Hepatocyte (in vitro differentiated cells): ENCODE measurements at regions not wholly inside any gene's neighbourhood (a gene's known extent, or its start where the extent isn't known, plus 50 kb on each side); places are given as distances from the start of the nearest gene placed in this dataset.
"Not testable (repeated sequence)": the region's sequence is repeated elsewhere in the genome, so short reads cannot be mapped to it uniquely, and the experiment has no call there.

Experiments used
- CTCF ChIP-seq: fragments of 200-600 bp; sonication (generic); IDR thresholded peaks from 2 replicates; pipeline ENCODE4 v1.5.1; 2016; ENCODE audit warnings: antibody characterized with exemption, mild to moderate bottlenecking; ENCODE audit not compliant: poor library complexity
- EZH2 ChIP-seq: fragments of 200-600 bp; sonication (generic); IDR thresholded peaks from 2 replicates; pipeline ENCODE4 v1.6.1; 2016; ENCODE audit warnings: antibody characterized with exemption, mild to moderate bottlenecking, borderline replicate concordance
- EZH2phosphoT487 ChIP-seq: fragments of 200-600 bp; sonication (generic); IDR thresholded peaks from one replicate; pipeline ENCODE4 v1.6.1; 2018; ENCODE audit warnings: antibody characterized with exemption, mild to moderate bottlenecking, low read depth, moderate library complexity; ENCODE audit not compliant: unreplicated experiment, severe bottlenecking

GRCh38 chr2:142729814-142730213 lies 147.7 kb upstream of the KYNU start:
- TF ChIP-seq CTCF, EZH2, EZH2phosphoT487: not testable (repeated sequence)
